Lower leg skin (tissue), 4 donors: ENCODE measurements at regions not wholly inside any gene's neighbourhood (a gene's known extent, or its start where the extent isn't known, plus 50 kb on each side); places are given as distances from the start of the nearest gene placed in this dataset.

ENCODE experiments used
- DNase-seq, 2 donors: peaks; one replicate each; pipeline ENCODE4 v3.0.0-alpha.2; 2019; ENCODE audit warnings: low spot score in 2 of 2
- H3K4me3 ChIP-seq: fragments of 200-600 bp; sonication (generic); 2 replicates; pipeline ENCODE4 v1.5.1; 2017; ENCODE audit warnings: mild to moderate bottlenecking, low read depth; ENCODE audit not compliant: poor library complexity, severe bottlenecking
- POLR2A ChIP-seq, 2 donors: fragments of 450-650 bp; IDR thresholded peaks; one replicate each; pipeline ENCODE4 v1.6.1; 2016 to 2017; ENCODE audit warnings: antibody characterized with exemption in 2 of 2, mild to moderate bottlenecking in 1 of 2, moderate library complexity in 1 of 2
- WGBS, 2 donors: methylation state at CpG; one replicate each; pipeline ENCODE4 v1.1.5; 2018; 5-methylcytosine and 5-hydroxymethylcytosine counted together
- intact Hi-C: fragments of 100-400 bp; cut with DNase I; formaldehyde crosslinking; loops from one replicate; pipeline ENCODE4 v1.15.0; 2023; ENCODE audit warnings: low total_unique reads
- TF ChIP-seq, protein P1 (sequence below), 3 donors: fragments of 450-650 bp; IDR thresholded peaks; one replicate each; pipeline ENCODE4 v1.5.1; 2016; ENCODE audit warnings: antibody characterized with exemption in 3 of 3, mild to moderate bottlenecking in 3 of 3, moderate library complexity in 2 of 3

DNA sequence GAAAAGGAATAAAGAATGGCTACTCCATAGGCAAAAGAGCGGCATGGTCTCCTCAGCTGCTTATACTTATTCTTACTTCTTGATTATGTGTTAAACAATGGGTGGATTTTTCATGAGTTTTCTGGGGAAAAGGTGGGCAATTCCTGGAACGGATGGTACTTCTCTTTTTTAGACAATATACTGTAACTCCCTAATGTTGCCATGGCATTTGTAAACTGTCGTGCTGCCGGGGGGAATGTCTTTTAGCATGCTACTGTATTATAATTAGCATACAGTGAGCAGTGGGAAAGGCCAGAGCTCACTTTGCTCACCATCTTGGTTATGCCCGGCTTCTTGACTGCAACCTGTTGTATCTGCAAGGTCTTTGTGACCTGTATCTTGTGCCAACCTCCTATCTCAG, 372.1 kb upstream of the AKR1E2 start:
- intact Hi-C loops: no loop called here
- H3K4me3 ChIP-seq: no peak overlapping the region
- TF ChIP-seq, protein P1, sequence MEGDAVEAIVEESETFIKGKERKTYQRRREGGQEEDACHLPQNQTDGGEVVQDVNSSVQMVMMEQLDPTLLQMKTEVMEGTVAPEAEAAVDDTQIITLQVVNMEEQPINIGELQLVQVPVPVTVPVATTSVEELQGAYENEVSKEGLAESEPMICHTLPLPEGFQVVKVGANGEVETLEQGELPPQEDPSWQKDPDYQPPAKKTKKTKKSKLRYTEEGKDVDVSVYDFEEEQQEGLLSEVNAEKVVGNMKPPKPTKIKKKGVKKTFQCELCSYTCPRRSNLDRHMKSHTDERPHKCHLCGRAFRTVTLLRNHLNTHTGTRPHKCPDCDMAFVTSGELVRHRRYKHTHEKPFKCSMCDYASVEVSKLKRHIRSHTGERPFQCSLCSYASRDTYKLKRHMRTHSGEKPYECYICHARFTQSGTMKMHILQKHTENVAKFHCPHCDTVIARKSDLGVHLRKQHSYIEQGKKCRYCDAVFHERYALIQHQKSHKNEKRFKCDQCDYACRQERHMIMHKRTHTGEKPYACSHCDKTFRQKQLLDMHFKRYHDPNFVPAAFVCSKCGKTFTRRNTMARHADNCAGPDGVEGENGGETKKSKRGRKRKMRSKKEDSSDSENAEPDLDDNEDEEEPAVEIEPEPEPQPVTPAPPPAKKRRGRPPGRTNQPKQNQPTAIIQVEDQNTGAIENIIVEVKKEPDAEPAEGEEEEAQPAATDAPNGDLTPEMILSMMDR (IDR thresholded peaks at IDR 0.05): no peak
- TF ChIP-seq POLR2A (IDR thresholded peaks at IDR 0.05): no peak
- WGBS, 2 donors: 78 to 89% methylated on average over 5 of the region's 5 CpGs
- DNase-seq: no peak

DNA sequence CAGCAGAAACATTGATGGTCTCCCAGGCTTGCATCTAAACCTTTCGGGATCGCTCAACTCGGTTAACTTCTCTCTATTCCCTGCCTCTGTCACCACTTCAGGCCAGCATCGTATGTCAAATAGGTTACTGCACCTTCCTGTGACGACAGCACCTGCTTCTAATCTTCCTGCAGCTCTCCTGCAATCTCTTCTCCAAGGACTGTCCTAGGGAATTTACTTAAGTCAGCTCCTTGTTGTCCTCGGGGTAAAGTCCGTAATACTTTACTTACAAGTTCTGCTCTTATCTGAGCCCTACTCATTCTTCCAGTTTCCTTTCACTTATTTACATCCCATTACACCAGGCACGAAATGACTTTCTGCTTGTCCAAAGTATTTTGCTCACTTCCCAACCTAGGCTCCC, 372.7 kb upstream of the AKR1E2 start:
- DNase-seq: no peak
- H3K4me3 ChIP-seq: no peak overlapping the region
- intact Hi-C loops: no loop called here
- TF ChIP-seq, protein P1 (IDR thresholded peaks at IDR 0.05): no peak
- no peak for TF ChIP-seq POLR2A (IDR thresholded peaks at IDR 0.05)
- WGBS, 2 donors: 94 to 95% methylated on average over 8 of the region's 8 CpGs

DNA sequence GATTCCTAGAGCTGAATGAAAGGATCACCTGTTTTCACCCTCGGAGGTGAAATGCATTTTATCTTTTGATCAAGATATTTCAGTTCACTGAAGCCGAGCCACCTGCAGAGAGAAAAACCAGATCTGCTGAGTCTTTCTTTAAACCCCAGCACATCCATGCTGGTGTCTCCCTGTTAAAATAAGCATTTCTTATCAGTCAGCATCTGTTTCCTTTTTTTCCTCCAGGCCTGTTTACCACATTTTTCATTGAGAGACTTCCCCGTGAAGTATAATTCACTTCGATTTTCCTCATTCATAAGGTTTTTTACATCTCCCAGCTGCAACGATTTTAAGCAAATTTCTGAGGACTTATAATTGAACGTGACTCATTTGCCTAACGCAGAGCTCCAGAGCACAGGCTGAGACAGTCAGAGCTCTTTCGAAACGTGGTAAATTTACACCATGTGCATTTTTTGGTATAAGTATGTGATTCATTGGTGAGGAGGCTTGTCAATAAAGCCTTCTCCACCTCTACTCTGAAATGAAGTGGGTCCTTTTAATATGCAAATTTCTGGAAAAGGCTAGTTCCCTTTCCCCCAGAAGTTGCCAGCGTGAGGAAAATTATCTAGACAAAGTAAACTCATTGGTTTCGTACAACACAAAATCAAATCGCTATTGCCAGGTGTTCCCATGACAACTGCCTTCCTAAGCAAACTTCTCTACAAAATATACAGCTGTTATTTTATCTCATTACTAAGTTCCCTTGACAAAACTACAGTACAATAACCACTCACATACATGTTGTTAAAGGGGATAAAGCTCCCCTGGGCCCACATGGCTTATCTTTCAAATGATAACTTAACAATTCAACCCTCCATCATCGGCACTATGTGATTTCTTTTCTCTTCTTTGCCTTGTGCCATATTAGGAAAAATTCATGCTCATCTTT, 374.8 kb upstream of the AKR1E2 start:
- 24 to 25% methylated on average over 13 of the region's 13 CpGs for WGBS, 2 donors
- H3K4me3 ChIP-seq: no peak overlapping the region
- DNase-seq: no peak
- intact Hi-C loops: no loop called here
- TF ChIP-seq, protein P1 (IDR thresholded peaks at IDR 0.05): no peak
- TF ChIP-seq POLR2A (IDR thresholded peaks at IDR 0.05): no peak

DNA sequence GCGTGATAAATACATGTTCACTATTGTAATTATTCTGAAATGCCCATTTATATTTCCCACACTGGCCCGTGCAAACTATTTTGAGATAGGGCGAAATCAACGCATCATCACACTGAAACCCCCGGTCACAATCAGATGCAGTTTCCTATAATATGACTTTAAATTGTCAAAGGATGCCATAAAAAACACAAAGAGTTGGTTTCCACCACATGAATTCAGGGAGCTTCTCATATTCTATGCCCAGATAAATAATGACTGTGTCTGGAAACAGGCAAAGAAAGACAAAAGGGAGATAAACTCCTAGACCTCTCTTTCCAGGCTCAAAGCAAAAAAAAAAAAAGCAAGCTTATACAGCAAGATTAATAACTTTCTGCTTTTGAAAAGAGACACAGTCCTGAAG, 375.8 kb upstream of the AKR1E2 start:
- no peak overlapping the region for H3K4me3 ChIP-seq
- TF ChIP-seq POLR2A (IDR thresholded peaks at IDR 0.05): no peak
- TF ChIP-seq, protein P1 (IDR thresholded peaks at IDR 0.05): no peak
- intact Hi-C loops: no loop called here
- DNase-seq: no peak
- WGBS, 2 donors: 98 to 99% methylated on average over 5 of the region's 5 CpGs

DNA sequence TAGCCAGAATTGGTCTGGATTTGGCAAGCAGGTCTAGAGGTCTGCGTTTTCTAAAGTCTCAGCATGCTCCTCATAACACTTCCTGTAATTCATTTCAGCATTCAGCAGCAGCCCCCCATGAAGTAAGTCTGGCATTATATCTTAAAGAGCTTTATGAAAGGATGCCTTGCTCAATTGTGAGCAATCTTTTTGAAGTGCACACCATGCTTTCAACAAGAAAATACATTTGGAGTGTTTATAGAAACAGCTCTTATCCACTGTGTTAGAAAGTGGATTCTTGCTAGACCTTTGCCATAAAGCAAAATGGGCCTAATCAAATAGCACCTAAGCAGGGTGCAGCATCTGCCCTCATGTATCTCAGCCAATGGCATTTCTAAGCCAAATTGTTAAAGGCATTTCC, 378.0 kb upstream of the AKR1E2 start:
- intact Hi-C loops: no loop called here
- 75 to 76% methylated on average over 1 of the region's 1 CpG for WGBS, 2 donors
- TF ChIP-seq, protein P1 (IDR thresholded peaks at IDR 0.05): no peak
- TF ChIP-seq POLR2A (IDR thresholded peaks at IDR 0.05): no peak
- DNase-seq: no peak
- H3K4me3 ChIP-seq: no peak overlapping the region
